Fibroblast of lung (primary cell): ENCODE measurements at regions not wholly inside any gene's neighbourhood (a gene's known extent, or its start where the extent isn't known, plus 50 kb on each side); places are given as distances from the start of the nearest gene placed in this dataset.

Source experiments
- DNase-seq, 2 donors: peaks; one replicate each; pipeline versions ENCODE4 v3.0.0 to v3.0.0-alpha.2; 2010; ENCODE audit warnings: low read depth in 2 of 2
- H2AFZ ChIP-seq: 2 replicates; pipeline ENCODE4 v1.5.1; 2012; ENCODE audit warnings: low read length, control low read depth, inconsistent platforms
- H3K27ac ChIP-seq: 2 replicates; pipeline ENCODE4 v1.5.1; 2011; ENCODE audit warnings: low read length, control low read depth; ENCODE audit not compliant: insufficient read depth
- H3K27me3 ChIP-seq: 2 replicates; pipeline ENCODE4 v1.5.1; 2011; ENCODE audit warnings: mild to moderate bottlenecking, low read length; ENCODE audit not compliant: control insufficient read depth, insufficient read depth
- H3K36me3 ChIP-seq: 2 replicates; pipeline ENCODE4 v1.5.1; 2011; ENCODE audit warnings: low read length; ENCODE audit not compliant: control insufficient read depth, insufficient read depth
- H3K4me1 ChIP-seq: 2 replicates; pipeline ENCODE4 v1.5.1; 2011; ENCODE audit warnings: low read length; ENCODE audit not compliant: control insufficient read depth, insufficient read depth; ENCODE audit errors: extremely low read depth
- H3K4me2 ChIP-seq: 2 replicates; pipeline ENCODE4 v1.5.1; 2011; ENCODE audit warnings: low read length, control low read depth; ENCODE audit not compliant: insufficient read depth; ENCODE audit errors: extremely low read depth
- H3K4me3 ChIP-seq, 4 experiments: fragments of 200-600 bp in 1 of 4; sonication (generic) in 1 of 4; replicated peaks in 1 of 4; 2 replicates each; pipeline ENCODE4 v1.5.1; 2011 to 2016; ENCODE audit warnings: low read length in 4 of 4, low read depth in 3 of 4, mild to moderate bottlenecking in 3 of 4, control low read depth in 2 of 4, inconsistent platforms in 1 of 4, mixed read lengths in 1 of 4; ENCODE audit not compliant: insufficient read depth in 1 of 4; ENCODE audit errors: control extremely low read depth in 1 of 4
- H3K79me2 ChIP-seq: 2 replicates; pipeline ENCODE4 v1.5.1; 2012; ENCODE audit warnings: mild to moderate bottlenecking, low read length, inconsistent platforms; ENCODE audit not compliant: control insufficient read depth, insufficient read depth
- H3K9ac ChIP-seq: 2 replicates; pipeline ENCODE4 v1.5.1; 2011; ENCODE audit warnings: mild to moderate bottlenecking, low read length, control low read depth; ENCODE audit not compliant: insufficient read depth
- H3K9me3 ChIP-seq: 2 replicates; pipeline ENCODE4 v1.5.1; 2012; ENCODE audit warnings: low read depth, low read length; ENCODE audit not compliant: control insufficient read depth, insufficient read depth
- H4K20me1 ChIP-seq: 2 replicates; pipeline ENCODE4 v1.5.1; 2011; ENCODE audit warnings: low read length; ENCODE audit not compliant: control insufficient read depth, insufficient read depth; ENCODE audit errors: extremely low read depth
- EZH2 ChIP-seq: IDR thresholded peaks from 2 replicates; pipeline ENCODE4 v1.5.1; 2012; ENCODE audit warnings: low read length, control low read depth, mild to moderate bottlenecking; ENCODE audit errors: missing control alignments
- TF ChIP-seq, protein P1 (sequence below), 2 donors: IDR thresholded peaks in 1 of 2; conservative IDR thresholded peaks in 1 of 2; 1 replicate in 1 of 2; 2 replicates in 1 of 2; pipeline ENCODE4 v1.5.1; 2011 to 2012; ENCODE audit warnings: low read length in 2 of 2, control low read depth in 1 of 2, inconsistent platforms in 1 of 2, low read depth in 1 of 2, mild to moderate bottlenecking in 1 of 2

GRCh38 chr15:47415539-47415971, 301.8 kb upstream of the SEMA6D start:
- Histone ChIP-seq H2AFZ (peak overlapping the region; percentile 33), H3K4me1 (peaks cover 6% of the 10 kb centered on the region), H3K4me2 (peak overlapping the region; percentile 18), H3K9ac (no peak overlapping the region), H3K79me2 (no peaks in the 10 kb centered on the region), H4K20me1 (no peaks in the 10 kb centered on the region), H3K36me3 (no peaks in the 10 kb centered on the region), H3K9me3 (no peaks in the 10 kb centered on the region), H3K4me3 (no peak overlapping the region), H3K27me3 (no peaks in the 10 kb centered on the region), H3K27ac (no peak overlapping the region)
- peak; percentile 14 to 51 for DNase-seq
- no peak for TF ChIP-seq EZH2
- TF ChIP-seq, protein P1, sequence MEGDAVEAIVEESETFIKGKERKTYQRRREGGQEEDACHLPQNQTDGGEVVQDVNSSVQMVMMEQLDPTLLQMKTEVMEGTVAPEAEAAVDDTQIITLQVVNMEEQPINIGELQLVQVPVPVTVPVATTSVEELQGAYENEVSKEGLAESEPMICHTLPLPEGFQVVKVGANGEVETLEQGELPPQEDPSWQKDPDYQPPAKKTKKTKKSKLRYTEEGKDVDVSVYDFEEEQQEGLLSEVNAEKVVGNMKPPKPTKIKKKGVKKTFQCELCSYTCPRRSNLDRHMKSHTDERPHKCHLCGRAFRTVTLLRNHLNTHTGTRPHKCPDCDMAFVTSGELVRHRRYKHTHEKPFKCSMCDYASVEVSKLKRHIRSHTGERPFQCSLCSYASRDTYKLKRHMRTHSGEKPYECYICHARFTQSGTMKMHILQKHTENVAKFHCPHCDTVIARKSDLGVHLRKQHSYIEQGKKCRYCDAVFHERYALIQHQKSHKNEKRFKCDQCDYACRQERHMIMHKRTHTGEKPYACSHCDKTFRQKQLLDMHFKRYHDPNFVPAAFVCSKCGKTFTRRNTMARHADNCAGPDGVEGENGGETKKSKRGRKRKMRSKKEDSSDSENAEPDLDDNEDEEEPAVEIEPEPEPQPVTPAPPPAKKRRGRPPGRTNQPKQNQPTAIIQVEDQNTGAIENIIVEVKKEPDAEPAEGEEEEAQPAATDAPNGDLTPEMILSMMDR (conservative IDR thresholded peaks at IDR 0.05 in 1 of 2, IDR thresholded peaks at IDR 0.05 in 1 of 2; ENCODE audit: low read depth in 1 of 2, low read length in 2 of 2), result no peak

DNA sequence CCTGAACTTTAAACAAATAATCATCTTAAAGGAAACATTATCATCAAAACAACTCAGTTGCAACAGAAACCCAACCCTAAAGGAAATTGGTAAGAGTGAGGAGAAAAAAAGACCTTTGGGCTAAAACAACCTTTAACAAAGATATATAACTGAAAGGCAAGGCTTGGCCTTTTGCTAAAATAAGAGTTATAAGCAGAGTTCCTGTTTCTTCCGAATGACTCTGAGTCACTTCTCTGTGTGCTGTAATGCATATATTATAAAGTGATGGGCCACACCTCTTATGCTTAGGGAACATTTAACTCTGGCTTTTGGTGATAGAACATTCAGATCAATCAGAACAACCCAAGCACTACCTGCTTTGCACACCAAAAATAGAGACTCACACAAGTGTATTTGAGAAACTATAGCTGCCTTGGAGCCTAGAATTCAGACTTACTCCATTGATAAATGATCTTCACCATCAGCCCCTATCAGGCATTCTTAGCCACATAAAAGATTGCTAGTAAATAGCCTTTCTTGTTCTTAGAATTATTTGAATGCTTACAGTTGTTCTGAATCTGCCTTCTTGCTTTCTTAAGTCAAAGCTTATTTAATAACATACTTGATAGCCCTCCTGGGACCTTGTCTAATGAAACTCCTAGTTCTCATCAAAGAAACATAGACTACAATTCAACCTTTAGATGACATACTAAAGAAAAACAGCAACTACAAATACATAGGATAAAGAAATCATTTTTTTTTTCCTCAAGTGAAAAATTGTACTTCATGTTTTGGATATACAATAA, 294.2 kb upstream of the SEMA6D start:
- Histone ChIP-seq H3K9ac (no peak overlapping the region), H3K36me3 (no peaks in the 10 kb centered on the region), H3K9me3 (no peaks in the 10 kb centered on the region), H3K4me1 (peaks cover 7% of the 10 kb centered on the region), H3K27ac (no peak overlapping the region), H2AFZ (no peak overlapping the region), H3K27me3 (no peaks in the 10 kb centered on the region), H3K4me3 (no peak overlapping the region), H4K20me1 (no peaks in the 10 kb centered on the region), H3K4me2 (no peak overlapping the region), H3K79me2 (no peaks in the 10 kb centered on the region)
- no peak for TF ChIP-seq EZH2
- TF ChIP-seq, protein P1 (conservative IDR thresholded peaks at IDR 0.05 in 1 of 2, IDR thresholded peaks at IDR 0.05 in 1 of 2; ENCODE audit: low read depth in 1 of 2, low read length in 2 of 2), result no peak
- peak; percentile 20 to 54 for DNase-seq

GRCh38 chr15:47427463-47427862, 289.8 kb upstream of the SEMA6D start:
- no peak overlapping the region for H3K9ac ChIP-seq
- H3K4me2 ChIP-seq, result no peak overlapping the region
- no peaks in the 10 kb centered on the region for H4K20me1 ChIP-seq
- no peaks in the 10 kb centered on the region for H3K79me2 ChIP-seq
- TF ChIP-seq, protein P1 (conservative IDR thresholded peaks at IDR 0.05 in 1 of 2, IDR thresholded peaks at IDR 0.05 in 1 of 2; ENCODE audit: low read depth in 1 of 2, low read length in 2 of 2), result no peak
- no peak for TF ChIP-seq EZH2
- H2AFZ ChIP-seq, result no peak overlapping the region
- H3K27ac ChIP-seq, result no peak overlapping the region
- no peaks in the 10 kb centered on the region for H3K27me3 ChIP-seq
- peak in 1 of 2 donors; percentile 37 for DNase-seq
- no peak overlapping the region for H3K4me3 ChIP-seq
- no peaks in the 10 kb centered on the region for H3K36me3 ChIP-seq
- H3K9me3 ChIP-seq, result no peaks in the 10 kb centered on the region
- H3K4me1 ChIP-seq, result peaks cover 6% of the 10 kb centered on the region
